Effector memory CD8-positive, alpha-beta T cell (primary cell): ENCODE measurements at regions not wholly inside any gene's neighbourhood (a gene's known extent, or its start where the extent isn't known, plus 50 kb on each side); places are given as distances from the start of the nearest gene placed in this dataset.
"Not testable (repeated sequence)": the region's sequence is repeated elsewhere in the genome, so short reads cannot be mapped to it uniquely, and the experiment has no call there.

ENCODE experiments used
- ATAC-seq: fragments of 150-1000 bp; cut with Tn5 transposase; replicated peaks from 2 replicates; pipeline ENCODE4 v1.10.0; 2021; ENCODE audit warnings: mild to moderate bottlenecking, moderate library complexity
- DNase-seq, 3 experiments: peaks; one replicate each; pipeline ENCODE4 v3.0.0; 2021
- H3K27ac Mint-ChIP-seq, 2 donors: one replicate each; pipeline ENCODE4 v1.8.0; 2022; ENCODE audit warnings: mild to moderate bottlenecking in 2 of 2, mixed read lengths in 2 of 2, moderate library complexity in 2 of 2
- H3K27me3 Mint-ChIP-seq, 2 donors: one replicate each; pipeline ENCODE4 v1.8.0; 2022; ENCODE audit warnings: mixed read lengths in 2 of 2
- H3K36me3 Mint-ChIP-seq: one replicate; pipeline ENCODE4 v1.8.0; 2022; ENCODE audit warnings: mild to moderate bottlenecking, moderate library complexity, mixed read lengths; ENCODE audit not compliant: insufficient read depth
- H3K4me1 Mint-ChIP-seq, 2 donors: one replicate each; pipeline ENCODE4 v1.8.0; 2022; ENCODE audit warnings: low read depth in 2 of 2, mixed read lengths in 2 of 2
- H3K4me3 Mint-ChIP-seq, 2 donors: one replicate each; pipeline ENCODE4 v1.8.0; 2022; ENCODE audit warnings: mild to moderate bottlenecking in 2 of 2, mixed read lengths in 2 of 2, moderate library complexity in 2 of 2
- H3K9me3 Mint-ChIP-seq, 2 donors: one replicate each; pipeline ENCODE4 v1.8.0; 2022; ENCODE audit warnings: mixed read lengths in 2 of 2

- DNase-seq, H3K27me3 Mint-ChIP-seq, H3K36me3 Mint-ChIP-seq, H3K4me3 Mint-ChIP-seq, ATAC-seq, H3K4me1 Mint-ChIP-seq, H3K27ac Mint-ChIP-seq, H3K9me3 Mint-ChIP-seq: not testable (repeated sequence)
Measured at GRCh38 chr15:20277451-20277850, 264.1 kb downstream of the GOLGA6L6 start.

- not testable (repeated sequence) for H3K9me3 Mint-ChIP-seq, H3K27ac Mint-ChIP-seq, H3K4me1 Mint-ChIP-seq, H3K27me3 Mint-ChIP-seq, H3K4me3 Mint-ChIP-seq, H3K36me3 Mint-ChIP-seq, ATAC-seq, DNase-seq
Measured at GRCh38 chr15:20276312-20277114, 265.1 kb downstream of the GOLGA6L6 start.

- not testable (repeated sequence) for H3K27ac Mint-ChIP-seq, H3K36me3 Mint-ChIP-seq, H3K4me3 Mint-ChIP-seq, H3K27me3 Mint-ChIP-seq, H3K4me1 Mint-ChIP-seq, H3K9me3 Mint-ChIP-seq, ATAC-seq, DNase-seq
Measured at GRCh38 chr15:20275373-20275967, 266.1 kb downstream of the GOLGA6L6 start.

- ATAC-seq (no peak), DNase-seq (no peak)
- no peak overlapping the region for H3K4me3 Mint-ChIP-seq
- no peaks in the 10 kb centered on the region for H3K27me3 Mint-ChIP-seq
- H3K9me3 Mint-ChIP-seq = no peaks in the 10 kb centered on the region
- no peaks in the 10 kb centered on the region for H3K4me1 Mint-ChIP-seq
- H3K27ac Mint-ChIP-seq = no peak overlapping the region
- no peaks in the 10 kb centered on the region for H3K36me3 Mint-ChIP-seq
Measured at GRCh38 chr15:20272422-20273184, 269.0 kb downstream of the GOLGA6L6 start.

- H3K4me3 Mint-ChIP-seq = no peak overlapping the region
Measured at GRCh38 chr15:20271647-20272046, 270.0 kb downstream of the GOLGA6L6 start.

GRCh38 chr15:20269956-20270355, 271.6 kb downstream of the GOLGA6L6 start:
- H3K36me3 Mint-ChIP-seq, DNase-seq, H3K4me1 Mint-ChIP-seq, H3K9me3 Mint-ChIP-seq, ATAC-seq, H3K4me3 Mint-ChIP-seq, H3K27me3 Mint-ChIP-seq, H3K27ac Mint-ChIP-seq: not testable (repeated sequence)

More at GRCh38 chr15:20271647-20272046, 270.0 kb downstream of the GOLGA6L6 start:
- Mint-ChIP-seq H3K27ac (no peak overlapping the region), H3K4me1 (no peaks in the 10 kb centered on the region), H3K9me3 (no peaks in the 10 kb centered on the region), H3K36me3 (no peaks in the 10 kb centered on the region), H3K27me3 (no peaks in the 10 kb centered on the region)
- DNase-seq (no peak), ATAC-seq (no peak)

GRCh38 chr15:20267996-20268395, 273.6 kb downstream of the GOLGA6L6 start:
- not testable (repeated sequence) for H3K36me3 Mint-ChIP-seq, DNase-seq, ATAC-seq, H3K9me3 Mint-ChIP-seq, H3K4me1 Mint-ChIP-seq, H3K27me3 Mint-ChIP-seq, H3K27ac Mint-ChIP-seq, H3K4me3 Mint-ChIP-seq

- H3K9me3 Mint-ChIP-seq, H3K4me1 Mint-ChIP-seq, ATAC-seq, H3K36me3 Mint-ChIP-seq, H3K4me3 Mint-ChIP-seq, DNase-seq, H3K27me3 Mint-ChIP-seq, H3K27ac Mint-ChIP-seq: not testable (repeated sequence)
Measured at GRCh38 chr15:20267051-20267730, 274.4 kb downstream of the GOLGA6L6 start.

- not testable (repeated sequence) for DNase-seq, H3K27me3 Mint-ChIP-seq, ATAC-seq, H3K4me3 Mint-ChIP-seq, H3K9me3 Mint-ChIP-seq, H3K4me1 Mint-ChIP-seq, H3K36me3 Mint-ChIP-seq, H3K27ac Mint-ChIP-seq
Measured at GRCh38 chr15:20265710-20266109, 275.9 kb downstream of the GOLGA6L6 start.

GRCh38 chr15:20261321-20262280, 280.0 kb downstream of the GOLGA6L6 start:
- H3K9me3 Mint-ChIP-seq, H3K36me3 Mint-ChIP-seq, H3K27me3 Mint-ChIP-seq, H3K27ac Mint-ChIP-seq, H3K4me3 Mint-ChIP-seq, H3K4me1 Mint-ChIP-seq, ATAC-seq, DNase-seq: not testable (repeated sequence)

GRCh38 chr15:20260650-20261049, 280.9 kb downstream of the GOLGA6L6 start:
- H3K27me3 Mint-ChIP-seq, DNase-seq, H3K4me1 Mint-ChIP-seq, H3K36me3 Mint-ChIP-seq, H3K9me3 Mint-ChIP-seq, ATAC-seq, H3K4me3 Mint-ChIP-seq: not testable (repeated sequence)
- H3K27ac Mint-ChIP-seq = peak overlapping the region in 1 of 2 donors; percentile 19

- not testable (repeated sequence) for H3K9me3 Mint-ChIP-seq, H3K27ac Mint-ChIP-seq, H3K4me3 Mint-ChIP-seq, DNase-seq, H3K4me1 Mint-ChIP-seq, ATAC-seq, H3K36me3 Mint-ChIP-seq, H3K27me3 Mint-ChIP-seq
Measured at GRCh38 chr15:20259559-20260190, 281.9 kb downstream of the GOLGA6L6 start.
